GM12874 (cell line): ENCODE measurements at regions not wholly inside any gene's neighbourhood (a gene's known extent, or its start where the extent isn't known, plus 50 kb on each side); places are given as distances from the start of the nearest gene placed in this dataset.

Experiments used
- CTCF ChIP-seq: IDR thresholded peaks from 2 replicates; pipeline ENCODE4 v1.5.1; 2011; ENCODE audit warnings: low read depth, mild to moderate bottlenecking, control low read depth, low read length, moderate library complexity; ENCODE audit not compliant: insufficient read depth

DNA sequence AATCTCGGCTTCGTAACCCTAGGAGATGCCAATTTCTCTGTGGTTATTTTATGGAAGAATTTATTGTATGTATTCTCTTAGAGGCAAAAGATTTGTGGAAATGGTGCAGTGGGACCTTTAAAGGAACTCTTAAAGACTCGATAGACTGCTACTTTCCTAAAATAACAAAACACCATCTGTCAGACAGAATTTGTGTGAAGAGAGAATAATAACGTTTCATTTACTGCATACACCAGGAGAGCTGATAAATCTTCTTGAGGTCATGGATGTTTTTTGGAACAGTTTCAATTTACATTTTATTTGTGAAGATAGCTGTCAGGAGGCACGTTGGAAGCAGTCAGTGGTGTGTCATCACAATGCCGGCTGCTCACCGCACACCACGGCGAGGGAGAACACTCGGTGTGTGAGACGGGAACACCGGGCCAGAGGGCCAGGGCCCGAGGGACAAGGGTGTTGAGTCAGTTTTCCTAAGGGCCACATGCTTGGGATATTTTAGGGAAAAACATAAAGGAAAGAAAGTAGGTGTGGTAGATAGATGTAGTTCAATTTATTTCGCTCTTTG is 1681.0 kb upstream of the DDX18 start:
- TF ChIP-seq CTCF: no peak

- no peak for TF ChIP-seq CTCF
Observed at GRCh38 chr2:116141891-116142474, 1672.5 kb upstream of the DDX18 start.

DNA sequence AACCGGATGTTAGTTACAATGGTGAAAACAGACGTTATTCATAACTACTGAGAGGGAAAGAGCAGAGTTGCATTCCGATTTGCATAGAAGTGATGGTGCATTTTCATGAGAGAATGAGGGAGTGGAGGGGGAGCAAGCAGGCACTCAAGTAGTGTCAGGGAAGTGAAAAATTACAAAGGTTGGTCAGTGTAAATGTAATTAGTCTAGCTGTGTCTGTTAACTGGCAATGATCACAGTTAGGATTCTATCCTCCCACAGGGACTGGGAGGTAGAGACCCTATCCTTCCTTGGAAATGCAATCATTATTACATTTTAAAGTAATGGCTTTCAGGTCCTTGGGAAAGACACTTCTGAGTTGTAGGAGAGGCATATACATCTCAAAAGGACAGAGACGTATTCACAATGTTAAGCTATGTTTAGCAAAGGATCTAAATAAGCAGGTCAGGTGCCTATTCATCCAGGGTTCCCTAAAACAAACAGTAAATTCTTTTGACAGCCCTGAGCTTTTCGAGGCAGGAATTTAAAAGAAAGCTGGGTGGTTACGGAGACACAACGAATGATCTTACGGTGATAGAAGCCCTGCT is 1671.8 kb upstream of the DDX18 start:
- TF ChIP-seq CTCF: no peak

DNA sequence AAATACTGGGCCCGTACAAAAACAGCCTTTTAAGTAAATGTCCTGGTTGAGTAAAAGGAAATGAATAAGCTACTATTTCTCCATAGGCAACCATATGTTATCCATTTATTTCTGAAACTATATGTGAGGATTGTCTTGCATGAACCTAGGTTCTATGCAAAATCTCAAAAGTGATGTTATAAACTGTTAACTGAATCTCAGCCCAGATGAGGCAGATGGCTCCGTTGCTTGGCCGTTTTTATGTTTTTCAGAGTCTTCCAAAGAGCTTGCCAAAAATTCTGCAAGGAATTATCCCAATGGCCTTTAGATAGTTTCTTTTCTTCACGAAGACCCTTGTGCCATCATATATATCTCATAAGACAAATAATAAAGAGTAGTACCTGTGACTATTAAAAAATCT is 1669.5 kb upstream of the DDX18 start:
- no peak for TF ChIP-seq CTCF

- TF ChIP-seq CTCF: no peak
Observed at GRCh38 chr2:116148361-116148760, 1666.1 kb upstream of the DDX18 start.

GRCh38 chr2:116153729-116154128 is 1660.8 kb upstream of the DDX18 start:
- no peak for TF ChIP-seq CTCF

GRCh38 chr2:116160657-116161056 is 1653.8 kb upstream of the DDX18 start:
- no peak for TF ChIP-seq CTCF
